IMR-90 (cell line): ENCODE measurements at regions not wholly inside any gene's neighbourhood (a gene's known extent, or its start where the extent isn't known, plus 50 kb on each side); places are given as distances from the start of the nearest gene placed in this dataset.

Source experiments
- ATAC-seq: fragments of 200-7000 bp; cut with Tn5 transposase; 2 replicates; pipeline ENCODE4 v1.9.1; 2020; ENCODE audit warnings: low read depth, mild to moderate bottlenecking, moderate library complexity
- BruUV-seq: library from RNA; stranded (reverse); fragments of 400-500 nt; replicated peaks from 2 replicates; lab custom pipeline; 2021; lab: Mats Ljungman, UMichigan
- CTCF ChIA-PET: fragments of 300-600 bp; formaldehyde crosslinking; extraction: SDS; loops from one replicate; lab custom pipeline; 2021; ENCODE audit warnings: antibody characterized with exemption; lab: Yijun Ruan, JAX
- POLR2A ChIA-PET: fragments of 300-600 bp; sonication (Branson Sonifier 250); formaldehyde crosslinking; loops from one replicate; lab custom pipeline; 2022; ENCODE audit warnings: antibody characterized with exemption; ENCODE audit not compliant: unreplicated experiment; lab: Charles Lee
- DNase-seq: peaks from one replicate; pipeline ENCODE4 v3.0.0; 2013
- H2AFZ ChIP-seq: replicated peaks from 2 replicates; pipeline ENCODE3; 2013; ENCODE audit warnings: low read length, mild to moderate bottlenecking; ENCODE audit not compliant: poor library complexity
- H2AK5ac ChIP-seq: 2 replicates; pipeline ENCODE4 v1.6.1; 2013; ENCODE audit warnings: low read depth, low read length, inconsistent platforms
- H2AK9ac ChIP-seq: replicated peaks from 2 replicates; pipeline ENCODE3; 2013; ENCODE audit warnings: mild to moderate bottlenecking, low read depth, low read length, moderate library complexity; ENCODE audit not compliant: poor library complexity
- H2BK120ac ChIP-seq: 2 replicates; pipeline ENCODE4 v1.6.1; 2013; ENCODE audit warnings: low read depth, low read length, inconsistent platforms
- H2BK15ac ChIP-seq: 3 replicates; pipeline ENCODE4 v1.6.1; 2013; ENCODE audit warnings: low read depth, low read length, inconsistent platforms
- H2BK20ac ChIP-seq: 2 replicates; pipeline ENCODE4 v1.6.1; 2013; ENCODE audit warnings: low read depth, mild to moderate bottlenecking, inconsistent platforms, low read length, moderate library complexity
- H2BK5ac ChIP-seq: 2 replicates; pipeline ENCODE4 v1.6.1; 2013; ENCODE audit warnings: mild to moderate bottlenecking, low read depth, low read length, inconsistent platforms; ENCODE audit not compliant: poor library complexity, severe bottlenecking
- H3K14ac ChIP-seq: replicated peaks from 2 replicates; pipeline ENCODE4 v1.6.1; 2013; ENCODE audit warnings: low read depth, low read length, inconsistent platforms
- H3K18ac ChIP-seq: 2 replicates; pipeline ENCODE4 v1.6.1; 2013; ENCODE audit warnings: low read depth, low read length, control low read depth
- H3K23ac ChIP-seq: 2 replicates; pipeline ENCODE4 v1.6.1; 2013; ENCODE audit warnings: low read depth, low read length, inconsistent platforms
- H3K27ac ChIP-seq: 2 replicates; pipeline ENCODE4 v1.5.1; 2013; ENCODE audit warnings: mild to moderate bottlenecking, control low read depth, low read length; ENCODE audit not compliant: insufficient read depth
- H3K27me3 ChIP-seq: 2 replicates; pipeline ENCODE4 v1.6.1; 2013; ENCODE audit warnings: low read length; ENCODE audit not compliant: control insufficient read depth, insufficient read depth
- H3K36me3 ChIP-seq: 2 replicates; pipeline ENCODE4 v1.6.1; 2013; ENCODE audit warnings: low read length, mixed read lengths; ENCODE audit not compliant: control insufficient read depth, insufficient read depth
- H3K4ac ChIP-seq: 2 replicates; pipeline ENCODE4 v1.6.1; 2013; ENCODE audit warnings: low read depth, low read length, inconsistent platforms
- H3K4me1 ChIP-seq: 2 replicates; pipeline ENCODE4 v1.6.1; 2013; ENCODE audit warnings: low read length, mixed read lengths; ENCODE audit not compliant: control insufficient read depth, insufficient read depth
- H3K4me2 ChIP-seq: 2 replicates; pipeline ENCODE4 v1.6.1; 2013; ENCODE audit warnings: low read depth, mild to moderate bottlenecking, control low read depth, low read length, moderate library complexity
- H3K4me3 ChIP-seq: 2 replicates; pipeline ENCODE4 v1.5.1; 2013; ENCODE audit warnings: low read depth, mild to moderate bottlenecking, control low read depth, low read length, moderate library complexity; ENCODE audit not compliant: insufficient read depth
- H3K56ac ChIP-seq: 2 replicates; pipeline ENCODE4 v1.6.1; 2013; ENCODE audit warnings: low read length, inconsistent platforms; ENCODE audit not compliant: insufficient read depth; ENCODE audit errors: extremely low read depth
- H3K79me1 ChIP-seq, 2 experiments: 2 replicates each; pipeline ENCODE4 v1.6.1; 2013; ENCODE audit warnings: low read length in 2 of 2, inconsistent platforms in 1 of 2, low read depth in 1 of 2
- H3K9ac ChIP-seq: 2 replicates; pipeline ENCODE4 v1.6.1; 2013; ENCODE audit warnings: low read depth, low read length, control low read depth
- H3K9me1 ChIP-seq: 2 replicates; pipeline ENCODE4 v1.6.1; 2013; ENCODE audit warnings: low read length, inconsistent platforms; ENCODE audit not compliant: insufficient read depth
- H3K9me3 ChIP-seq: 2 replicates; pipeline ENCODE4 v1.6.1; 2013; ENCODE audit warnings: low read length; ENCODE audit not compliant: control insufficient read depth, insufficient read depth
- H4K20me1 ChIP-seq: 2 replicates; pipeline ENCODE4 v1.6.1; 2013; ENCODE audit warnings: low read length, inconsistent platforms; ENCODE audit not compliant: insufficient read depth
- H4K5ac ChIP-seq: 2 replicates; pipeline ENCODE4 v1.6.1; 2013; ENCODE audit warnings: mild to moderate bottlenecking, low read depth, low read length, control low read depth
- H4K8ac ChIP-seq, 2 experiments: 2 replicates each; pipeline ENCODE4 v1.6.1; 2013; ENCODE audit warnings: low read depth in 2 of 2, low read length in 2 of 2, control low read depth in 1 of 2, inconsistent platforms in 1 of 2
- H4K91ac ChIP-seq: 2 replicates; pipeline ENCODE4 v1.6.1; 2013; ENCODE audit warnings: low read depth, low read length, inconsistent platforms; ENCODE audit not compliant: insufficient read depth
- BHLHE40 ChIP-seq: fragments of 150-350 bp; IDR thresholded peaks from 2 replicates; pipeline ENCODE4 v1.6.1; 2016; ENCODE audit warnings: mild to moderate bottlenecking, low read depth, low read length
- CEBPB ChIP-seq: IDR thresholded peaks from 2 replicates; pipeline ENCODE4 v1.6.1; 2012; ENCODE audit warnings: low read depth, low read length, improper control_type of control experiment
- CHD1 ChIP-seq: IDR thresholded peaks from 2 replicates; pipeline ENCODE4 v1.6.1; 2012; ENCODE audit warnings: low read depth, low read length, improper control_type of control experiment
- CTCF ChIP-seq: conservative IDR thresholded peaks from 2 replicates; pipeline ENCODE4 v1.5.1; 2012; ENCODE audit warnings: mild to moderate bottlenecking, low read depth, low read length, improper control_type of control experiment
- ELK1 ChIP-seq: fragments of 150-350 bp; IDR thresholded peaks from 2 replicates; pipeline ENCODE4 v1.6.1; 2016; ENCODE audit warnings: low read depth, mild to moderate bottlenecking, low read length, moderate library complexity, borderline replicate concordance
- FOS ChIP-seq: fragments of 150-350 bp; IDR thresholded peaks from 2 replicates; pipeline ENCODE4 v1.6.1; 2016; ENCODE audit warnings: low read depth, low read length
- MAFK ChIP-seq: IDR thresholded peaks from 2 replicates; pipeline ENCODE4 v1.6.1; 2012; ENCODE audit warnings: low read depth, low read length, improper control_type of control experiment
- MAZ ChIP-seq: IDR thresholded peaks from 2 replicates; pipeline ENCODE4 v1.6.1; 2012; ENCODE audit warnings: low read depth, mild to moderate bottlenecking, low read length, improper control_type of control experiment, moderate library complexity, borderline replicate concordance
- MXI1 ChIP-seq: IDR thresholded peaks from 2 replicates; pipeline ENCODE4 v1.6.1; 2012; ENCODE audit warnings: low read depth, mild to moderate bottlenecking, low read length, moderate library complexity, borderline replicate concordance
- NFE2L2 ChIP-seq: fragments of 150-350 bp; IDR thresholded peaks from 2 replicates; pipeline ENCODE4 v1.6.1; 2016; ENCODE audit warnings: low read depth, mild to moderate bottlenecking, low read length
- POLR2A ChIP-seq: IDR thresholded peaks from 2 replicates; pipeline ENCODE4 v1.6.1; 2012; ENCODE audit warnings: mild to moderate bottlenecking, low read depth, low read length
- RAD21 ChIP-seq: IDR thresholded peaks from 2 replicates; pipeline ENCODE4 v1.6.1; 2012; ENCODE audit warnings: low read length, improper control_type of control experiment
- RCOR1 ChIP-seq: IDR thresholded peaks from 2 replicates; pipeline ENCODE4 v1.6.1; 2012; ENCODE audit warnings: mild to moderate bottlenecking, low read length, improper control_type of control experiment; ENCODE audit not compliant: insufficient replicate concordance
- RFX5 ChIP-seq: IDR thresholded peaks from 2 replicates; pipeline ENCODE4 v1.8.0; 2012; ENCODE audit warnings: low read depth, mild to moderate bottlenecking, low read length, moderate library complexity
- SMC3 ChIP-seq: fragments of 150-350 bp; IDR thresholded peaks from 2 replicates; pipeline ENCODE4 v1.6.1; 2016; ENCODE audit warnings: low read depth, mild to moderate bottlenecking, antibody characterized with exemption, low read length, moderate library complexity
- USF2 ChIP-seq: fragments of 150-350 bp; IDR thresholded peaks from 2 replicates; pipeline ENCODE4 v1.6.1; 2017; ENCODE audit warnings: mild to moderate bottlenecking, antibody characterized with exemption, low read length, low read depth
- WGBS, 2 experiments: methylation state at CpG; one replicate each; pipeline versions ENCODE4 v1.1.5 to v1.1.7; 2013; ENCODE audit warnings: missing lambda C conversion rate in 2 of 2; ENCODE audit not compliant: insufficient read length in 1 of 2; ENCODE audit errors: extremely low coverage in 2 of 2; 5-methylcytosine and 5-hydroxymethylcytosine counted together
- dilution Hi-C: fragments of 300-500 bp; cut with HindIII; formaldehyde crosslinking; loops from one replicate; pipeline ENCODE4 v1.14.3; 2018; ENCODE audit warnings: low sequenced_read_pairs; ENCODE audit not compliant: unreplicated experiment
- in situ Hi-C: fragments of 300-500 bp; cut with MboI; formaldehyde crosslinking; loops from 3 replicates; pipeline ENCODE4 v1.14.3; 2019; ENCODE audit warnings: low sequenced_read_pairs, inconsistent platforms, mixed read lengths
- intact Hi-C: fragments of 100-400 bp; cut with micrococcal nuclease; formaldehyde crosslinking; loops from 2 replicates; pipeline ENCODE4 v1.10.0; 2022

- in situ Hi-C loops, result no loop called here
Observed at GRCh38 chr6:49142421-49143151, 320.5 kb downstream of the MMUT start.

More at GRCh38 chr6:49142421-49143151, 320.5 kb downstream of the MMUT start:
- Histone ChIP-seq H2AK5ac (no peak overlapping the region), H3K27me3 (no peaks in the 10 kb centered on the region; the same call in 1 of the 2 replicates), H2BK15ac (no peak overlapping the region), H3K23ac (no peak overlapping the region), H2BK20ac (no peak overlapping the region), H4K20me1 (no peaks in the 10 kb centered on the region), H3K56ac (no peak overlapping the region), H3K79me1 (no peaks in the 10 kb centered on the region), H3K4me2 (no peak overlapping the region), H3K4ac (no peak overlapping the region), H4K5ac (no peak overlapping the region), H2BK120ac (no peak overlapping the region), H3K9me1 (no peaks in the 10 kb centered on the region), H3K9me3 (no peaks in the 10 kb centered on the region), H3K36me3 (no peaks in the 10 kb centered on the region), H4K8ac (no peak overlapping the region), H4K91ac (no peak overlapping the region), H3K4me3 (no peak overlapping the region), H2AFZ (no peak overlapping the region), H3K27ac (no peak overlapping the region), H3K9ac (no peak overlapping the region), H2AK9ac (no peak overlapping the region), H2BK5ac (no peak overlapping the region), H3K14ac (no peak overlapping the region), H3K18ac (no peak overlapping the region), H3K4me1 (no peaks in the 10 kb centered on the region)
- ChIA-PET POLR2A (no interaction called here), CTCF (no interaction called here)
- TF ChIP-seq RFX5, result no peak
- TF ChIP-seq FOS, result no peak
- no peak for TF ChIP-seq NFE2L2
- no peak for TF ChIP-seq SMC3
- no peak for TF ChIP-seq MXI1
- TF ChIP-seq USF2, result no peak
- TF ChIP-seq ELK1, result no peak
- TF ChIP-seq BHLHE40, result no peak
- no peak for TF ChIP-seq CHD1
- no peak for TF ChIP-seq MAFK
- no peak for TF ChIP-seq POLR2A
- TF ChIP-seq RAD21, result no peak
- TF ChIP-seq MAZ, result no peak
- no peak for TF ChIP-seq CTCF
- TF ChIP-seq CEBPB, result no peak
- TF ChIP-seq RCOR1, result no peak
- dilution Hi-C loops, result no loop called here
- intact Hi-C loops, result no loop called here
- DNase-seq (no peak), ATAC-seq (no peak)
- BruUV-seq, result no TSS peak
- no CpG with 5 or more reads among the region's 7 CpGs for WGBS, 2 experiments
